Neutrophil (primary cell): ENCODE measurements at regions not wholly inside any gene's neighbourhood (a gene's known extent, or its start where the extent isn't known, plus 50 kb on each side); places are given as distances from the start of the nearest gene placed in this dataset.
"Not testable (repeated sequence)": the region's sequence is repeated elsewhere in the genome, so short reads cannot be mapped to it uniquely, and the experiment has no call there.

Source experiments
- H3K27ac ChIP-seq: fragments of 200-600 bp; sonication (generic); 2 replicates; pipeline ENCODE4 v1.5.1; 2016; ENCODE audit warnings: mild to moderate bottlenecking, moderate library complexity
- H3K27me3 ChIP-seq: fragments of 200-600 bp; sonication (generic); 2 replicates; pipeline ENCODE4 v1.6.0; 2016; ENCODE audit warnings: mild to moderate bottlenecking
- H3K36me3 ChIP-seq: fragments of 200-600 bp; sonication (generic); 2 replicates; pipeline ENCODE4 v1.5.1; 2017
- H3K4me1 ChIP-seq, 2 experiments: fragments of 200-600 bp in 1 of 2; sonication (generic) in 1 of 2; 1 replicate in 1 of 2; 2 replicates in 1 of 2; pipeline versions ENCODE4 v1.5.1 to v1.6.1; 2013 to 2016; ENCODE audit warnings: low read depth in 1 of 2, low read length in 1 of 2, mild to moderate bottlenecking in 1 of 2, moderate library complexity in 1 of 2; ENCODE audit not compliant: control insufficient read depth in 1 of 2, insufficient read depth in 1 of 2
- H3K4me3 ChIP-seq, 2 experiments: fragments of 200-600 bp in 1 of 2; sonication (generic) in 1 of 2; 1 replicate in 1 of 2; 2 replicates in 1 of 2; pipeline ENCODE4 v1.5.1; 2013 to 2016; ENCODE audit warnings: low read depth in 1 of 2, low read length in 1 of 2, mild to moderate bottlenecking in 1 of 2, moderate library complexity in 1 of 2
- H3K9me3 ChIP-seq: fragments of 200-600 bp; sonication (generic); 2 replicates; pipeline ENCODE4 v1.5.1; 2016
- CTCF ChIP-seq: fragments of 200-600 bp; sonication (generic); IDR thresholded peaks from 2 replicates; pipeline ENCODE4 v1.5.1; 2016; ENCODE audit warnings: antibody characterized with exemption

- TF ChIP-seq CTCF, result no peak
- H3K27ac ChIP-seq, result no peak overlapping the region
- H3K4me3 ChIP-seq, result no peak overlapping the region
- no peaks in the 10 kb centered on the region for H3K9me3 ChIP-seq
- H3K4me1 ChIP-seq, result peaks cover 0 to 7% of the 10 kb centered on the region in 2 experiments
- peaks cover 9% of the 10 kb centered on the region for H3K27me3 ChIP-seq
- H3K36me3 ChIP-seq, result no peaks in the 10 kb centered on the region
Measured at GRCh38 chr9:78441822-78442431, 145.0 kb downstream of the PSAT1 start.

GRCh38 chr9:78442577-78442976 lies 145.7 kb downstream of the PSAT1 start:
- not testable (repeated sequence) for H3K27me3 ChIP-seq, H3K4me1 ChIP-seq, H3K4me3 ChIP-seq, H3K9me3 ChIP-seq, H3K36me3 ChIP-seq, H3K27ac ChIP-seq

- Histone ChIP-seq H3K36me3 (no peaks in the 10 kb centered on the region), H3K4me3 (no peak overlapping the region), H3K4me1 (peaks cover 0 to 7% of the 10 kb centered on the region in 2 experiments), H3K27me3 (peaks cover 9% of the 10 kb centered on the region), H3K9me3 (no peaks in the 10 kb centered on the region), H3K27ac (no peak overlapping the region)
- TF ChIP-seq CTCF, result no peak
Measured at GRCh38 chr9:78443946-78444345, 147.0 kb downstream of the PSAT1 start.

GRCh38 chr9:78448960-78449673 lies 152.2 kb downstream of the PSAT1 start:
- no peak overlapping the region for H3K4me3 ChIP-seq
- TF ChIP-seq CTCF, result no peak
- H3K4me1 ChIP-seq, result no peaks in the 10 kb centered on the region
- H3K27me3 ChIP-seq, result no peaks in the 10 kb centered on the region
- no peak overlapping the region for H3K27ac ChIP-seq
- no peaks in the 10 kb centered on the region for H3K36me3 ChIP-seq
- H3K9me3 ChIP-seq, result no peaks in the 10 kb centered on the region

GRCh38 chr9:78453450-78453849 lies 156.5 kb downstream of the PSAT1 start:
- Histone ChIP-seq H3K27ac (no peak overlapping the region), H3K36me3 (no peaks in the 10 kb centered on the region), H3K9me3 (no peaks in the 10 kb centered on the region), H3K4me1 (no peaks in the 10 kb centered on the region), H3K4me3 (no peak overlapping the region), H3K27me3 (no peaks in the 10 kb centered on the region)
- no peak for TF ChIP-seq CTCF

- Histone ChIP-seq H3K27me3 (no peaks in the 10 kb centered on the region), H3K27ac (no peak overlapping the region), H3K4me3 (no peak overlapping the region), H3K9me3 (no peaks in the 10 kb centered on the region), H3K36me3 (no peaks in the 10 kb centered on the region), H3K4me1 (no peaks in the 10 kb centered on the region)
- TF ChIP-seq CTCF, result no peak
Measured at GRCh38 chr9:78462611-78463010, 165.7 kb downstream of the PSAT1 start.
